GM19025 (cell line): ENCODE measurements at regions not wholly inside any gene's neighbourhood (a gene's known extent, or its start where the extent isn't known, plus 50 kb on each side); places are given as distances from the start of the nearest gene placed in this dataset.
"Not testable (repeated sequence)": the region's sequence is repeated elsewhere in the genome, so short reads cannot be mapped to it uniquely, and the experiment has no call there.

Source experiments
- ATAC-seq: cut with Tn5 transposase; IDR thresholded peaks from one replicate; pipeline ENCODE4 v1.9.1; 2021; ENCODE audit warnings: mild to moderate bottlenecking, low read depth, moderate library complexity; ENCODE audit not compliant: unreplicated experiment

GRCh38 chr4:66956852-66957251 lies 588.5 kb downstream of the CENPC start:
- ATAC-seq = no peak

- ATAC-seq = no peak
These were observed 588.9 kb downstream of the CENPC start for GRCh38 chr4:66956426-66956825.

GRCh38 chr4:66955784-66956183 lies 589.5 kb downstream of the CENPC start:
- no peak for ATAC-seq

GRCh38 chr4:66949419-66949818 lies 595.9 kb downstream of the CENPC start:
- no peak for ATAC-seq

- no peak for ATAC-seq
These were observed 598.5 kb downstream of the CENPC start for GRCh38 chr4:66946761-66947160.

GRCh38 chr4:66943112-66943511 lies 602.2 kb downstream of the CENPC start:
- no peak for ATAC-seq

GRCh38 chr4:66931981-66932380 lies 613.3 kb downstream of the CENPC start:
- ATAC-seq = not testable (repeated sequence)

- ATAC-seq = no peak
These were observed 615.1 kb downstream of the CENPC start for GRCh38 chr4:66930206-66930605.

- ATAC-seq = no peak
These were observed 615.6 kb downstream of the CENPC start for GRCh38 chr4:66929748-66930147.

- not testable (repeated sequence) for ATAC-seq
These were observed 616.4 kb downstream of the CENPC start for GRCh38 chr4:66928881-66929280.

GRCh38 chr4:66927937-66928336 lies 617.4 kb downstream of the CENPC start:
- no peak for ATAC-seq

GRCh38 chr4:66926687-66927086 lies 618.6 kb downstream of the CENPC start:
- ATAC-seq = no peak

- ATAC-seq = no peak
These were observed 622.0 kb downstream of the CENPC start for GRCh38 chr4:66923081-66923865.

- ATAC-seq = no peak
These were observed 623.9 kb downstream of the CENPC start for GRCh38 chr4:66921433-66921832.

- no peak for ATAC-seq
These were observed 624.8 kb downstream of the CENPC start for GRCh38 chr4:66920514-66920913.

- ATAC-seq = no peak
These were observed 633.4 kb downstream of the CENPC start for GRCh38 chr4:66911880-66912279.

GRCh38 chr4:66906314-66906713 lies 639.0 kb downstream of the CENPC start:
- ATAC-seq = no peak

GRCh38 chr4:66899422-66900065 lies 645.8 kb downstream of the CENPC start:
- no peak for ATAC-seq

- ATAC-seq = no peak
These were observed 651.5 kb downstream of the CENPC start for GRCh38 chr4:66893807-66894206.

GRCh38 chr4:66887061-66887460 lies 658.2 kb downstream of the CENPC start:
- no peak for ATAC-seq

GRCh38 chr4:66885501-66886165 lies 659.7 kb downstream of the CENPC start:
- ATAC-seq = no peak

- no peak for ATAC-seq
These were observed 668.4 kb downstream of the CENPC start for GRCh38 chr4:66876946-66877345.
